AG09309 (cell line): ENCODE measurements at regions not wholly inside any gene's neighbourhood (a gene's known extent, or its start where the extent isn't known, plus 50 kb on each side); places are given as distances from the start of the nearest gene placed in this dataset.

Experiments
- DNase-seq: peaks from one replicate; pipeline ENCODE4 v3.0.0-alpha.2; 2010; ENCODE audit warnings: low read depth
- H3K4me3 ChIP-seq: 2 replicates; pipeline ENCODE4 v1.5.1; 2011; ENCODE audit warnings: mild to moderate bottlenecking, low read depth, low read length, moderate library complexity; ENCODE audit not compliant: control insufficient read depth
- TF ChIP-seq, protein P1 (sequence below): IDR thresholded peaks from 2 replicates; pipeline ENCODE4 v1.5.1; 2011; ENCODE audit warnings: mild to moderate bottlenecking, low read depth, low read length, inconsistent platforms; ENCODE audit not compliant: insufficient read depth, control insufficient read depth; ENCODE audit errors: missing control alignments

DNA sequence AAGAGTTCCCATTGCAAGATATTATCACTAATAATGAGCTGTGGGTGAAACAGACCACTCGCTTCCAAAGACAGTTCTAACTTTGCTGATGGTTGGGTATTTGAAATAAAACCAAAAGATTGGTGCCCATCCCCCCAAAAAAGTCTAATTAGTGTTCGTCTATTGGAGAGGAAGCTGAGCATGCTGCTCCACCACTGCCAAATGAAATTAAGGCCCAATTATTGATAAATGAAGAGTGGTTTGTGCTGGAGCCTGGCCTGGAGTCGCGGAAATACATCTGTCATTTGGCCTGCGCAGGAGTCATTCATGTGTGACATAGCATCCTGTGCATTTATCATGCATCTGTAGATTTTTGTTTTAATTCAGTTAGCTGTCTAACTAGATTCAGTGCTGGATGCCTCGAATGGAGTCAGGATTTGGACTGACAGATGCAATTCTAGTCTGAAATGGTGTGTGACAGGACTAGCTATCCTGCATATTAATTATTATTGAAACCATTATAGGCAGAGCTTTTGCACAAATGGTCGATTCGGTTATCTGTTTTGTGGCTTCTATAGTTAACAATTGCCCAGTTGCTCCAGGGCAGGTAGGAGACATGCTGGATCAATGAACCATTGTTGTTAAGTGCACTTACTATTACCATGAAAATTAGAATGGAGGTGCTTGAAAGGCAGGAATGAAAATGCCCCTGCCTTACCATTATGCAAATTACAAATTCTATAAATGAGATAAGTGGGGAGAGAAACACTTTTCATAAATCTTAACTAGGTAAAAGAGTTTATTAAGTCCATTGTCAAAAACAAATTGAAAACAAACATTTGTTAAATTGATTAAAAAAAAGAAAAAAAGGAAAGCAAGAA, 450.4 kb upstream of the TCF4 start:
- DNase-seq: no peak
- TF ChIP-seq, protein P1, sequence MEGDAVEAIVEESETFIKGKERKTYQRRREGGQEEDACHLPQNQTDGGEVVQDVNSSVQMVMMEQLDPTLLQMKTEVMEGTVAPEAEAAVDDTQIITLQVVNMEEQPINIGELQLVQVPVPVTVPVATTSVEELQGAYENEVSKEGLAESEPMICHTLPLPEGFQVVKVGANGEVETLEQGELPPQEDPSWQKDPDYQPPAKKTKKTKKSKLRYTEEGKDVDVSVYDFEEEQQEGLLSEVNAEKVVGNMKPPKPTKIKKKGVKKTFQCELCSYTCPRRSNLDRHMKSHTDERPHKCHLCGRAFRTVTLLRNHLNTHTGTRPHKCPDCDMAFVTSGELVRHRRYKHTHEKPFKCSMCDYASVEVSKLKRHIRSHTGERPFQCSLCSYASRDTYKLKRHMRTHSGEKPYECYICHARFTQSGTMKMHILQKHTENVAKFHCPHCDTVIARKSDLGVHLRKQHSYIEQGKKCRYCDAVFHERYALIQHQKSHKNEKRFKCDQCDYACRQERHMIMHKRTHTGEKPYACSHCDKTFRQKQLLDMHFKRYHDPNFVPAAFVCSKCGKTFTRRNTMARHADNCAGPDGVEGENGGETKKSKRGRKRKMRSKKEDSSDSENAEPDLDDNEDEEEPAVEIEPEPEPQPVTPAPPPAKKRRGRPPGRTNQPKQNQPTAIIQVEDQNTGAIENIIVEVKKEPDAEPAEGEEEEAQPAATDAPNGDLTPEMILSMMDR: no peak
- no peak overlapping the region for H3K4me3 ChIP-seq

DNA sequence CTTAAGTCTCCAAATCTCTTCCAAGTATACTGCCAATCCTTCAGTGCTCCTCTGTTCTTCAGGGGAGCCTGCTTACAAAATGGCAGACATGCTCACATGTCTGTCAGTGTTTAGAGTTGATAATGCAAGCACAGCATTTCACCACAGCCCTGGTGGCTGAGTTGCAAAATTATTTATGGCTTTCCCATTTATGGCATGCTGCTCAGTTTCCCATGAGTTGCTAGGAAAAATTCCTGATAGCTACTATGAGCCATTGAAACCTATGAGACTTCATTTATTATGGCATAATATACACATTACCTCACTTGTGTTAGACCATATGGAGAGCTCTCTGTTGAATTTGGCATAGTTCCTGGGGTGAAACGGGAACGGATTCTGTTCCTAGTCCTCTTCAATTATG, 448.7 kb upstream of the TCF4 start:
- TF ChIP-seq, protein P1: no peak
- no peak for DNase-seq
- no peak overlapping the region for H3K4me3 ChIP-seq

DNA sequence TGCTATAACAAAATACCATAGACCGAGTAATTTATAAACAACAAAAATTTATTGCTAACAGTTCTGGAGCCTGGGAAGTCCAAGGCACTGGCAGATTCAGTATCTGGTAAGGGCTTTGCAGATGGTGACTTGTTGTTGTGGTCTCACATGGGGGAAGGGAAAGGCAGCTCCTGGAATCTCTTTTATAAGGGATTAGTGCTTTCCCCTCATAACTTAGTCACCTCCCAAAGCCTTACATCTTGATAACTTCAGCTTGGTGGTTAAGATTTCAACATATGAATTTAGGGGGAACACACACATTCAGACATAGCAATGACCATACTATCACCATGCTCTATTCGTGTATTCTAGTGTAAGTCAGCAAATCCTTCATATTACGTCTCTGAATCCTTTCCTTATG, 447.6 kb upstream of the TCF4 start:
- TF ChIP-seq, protein P1: no peak
- no peak overlapping the region for H3K4me3 ChIP-seq
- peak; percentile 11 for DNase-seq

DNA sequence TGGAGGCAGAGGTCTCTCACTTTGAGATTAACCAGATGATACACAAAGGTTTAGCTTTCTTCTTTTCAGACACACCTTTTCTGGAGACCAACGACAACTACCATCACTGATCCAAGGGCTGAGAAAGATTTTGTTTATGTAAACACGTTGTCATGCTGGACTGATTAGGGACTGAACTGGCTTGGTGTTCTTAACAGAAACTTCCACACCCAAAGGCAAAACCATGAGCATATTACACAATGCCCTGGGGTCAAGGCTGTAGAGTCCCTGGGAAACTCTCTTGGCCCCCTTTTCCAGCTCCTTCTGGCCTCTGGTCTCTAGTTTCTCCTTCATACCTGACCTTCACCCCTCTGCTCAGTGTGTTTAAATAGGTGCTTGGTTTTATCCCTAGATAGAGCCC, 447.0 kb upstream of the TCF4 start:
- no peak for DNase-seq
- TF ChIP-seq, protein P1: no peak
- no peak overlapping the region for H3K4me3 ChIP-seq

DNA sequence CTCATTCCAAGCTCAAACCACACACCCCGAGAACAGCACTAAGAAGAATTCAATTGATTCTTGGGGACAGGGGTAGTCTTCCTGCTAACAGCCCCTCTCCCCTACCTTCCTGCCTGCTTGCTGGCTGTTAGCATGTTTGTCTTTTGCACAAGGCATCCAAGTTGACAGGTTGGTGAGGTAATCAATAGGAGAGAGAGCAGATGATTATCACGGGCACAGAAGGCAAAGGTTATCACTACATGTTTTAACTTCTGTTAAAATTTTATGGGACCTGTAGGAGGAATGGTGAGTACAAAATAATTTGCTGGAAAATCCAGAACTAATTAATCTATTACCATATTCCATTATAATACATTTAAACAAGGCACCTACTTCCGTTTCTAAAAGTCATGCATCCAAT, 442.1 kb upstream of the TCF4 start:
- TF ChIP-seq, protein P1: no peak
- DNase-seq: no peak
- no peak overlapping the region for H3K4me3 ChIP-seq

DNA sequence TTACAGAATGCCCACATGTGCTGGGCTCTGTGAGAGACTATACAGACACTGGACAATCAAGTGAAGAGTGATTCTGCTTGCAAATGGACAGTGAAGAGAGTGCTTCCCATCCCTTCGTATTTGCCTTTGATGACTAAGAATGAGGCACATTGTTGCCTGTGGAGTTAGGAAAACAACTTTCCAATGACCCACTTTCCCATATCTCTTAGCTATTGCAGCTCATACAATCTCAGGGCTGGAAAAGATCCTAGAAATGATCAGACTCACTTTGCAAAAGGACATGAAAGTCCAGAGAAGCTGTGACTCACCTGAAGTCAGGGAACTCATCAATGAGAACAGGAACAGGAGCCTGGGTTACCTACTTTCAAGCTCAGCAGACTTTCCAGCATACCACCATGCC, 440.5 kb upstream of the TCF4 start:
- peak; percentile 46 for DNase-seq
- no peak overlapping the region for H3K4me3 ChIP-seq
- TF ChIP-seq, protein P1: no peak
